ENCODE measurements at regions not wholly inside any gene's neighbourhood (a gene's known extent, or its start where the extent isn't known, plus 50 kb on each side); places are given as distances from the start of the nearest gene placed in this dataset.

DNA sequence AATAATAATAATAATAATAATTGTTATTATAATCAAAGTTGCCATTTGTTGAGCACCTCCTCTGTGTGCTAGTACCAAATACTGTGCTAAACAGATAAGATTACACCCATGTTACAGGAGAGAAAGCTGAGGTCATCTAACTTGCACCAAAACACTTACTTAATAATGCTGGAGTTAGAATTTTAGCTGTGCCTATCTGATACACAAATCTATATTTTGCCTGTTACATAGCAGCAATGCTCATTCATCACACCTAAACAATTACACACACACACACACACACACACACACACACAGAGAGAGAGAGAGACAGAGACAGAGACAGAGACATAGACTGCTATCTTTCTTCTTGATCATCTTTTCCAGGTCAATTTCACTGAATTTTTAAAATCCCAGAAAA lies 170.9 kb upstream of the KLF3 start:
- no peaks in the 10 kb centered on the region for H3K27me3 ChIP-seq
- no peaks in the 10 kb centered on the region for H3K36me3 ChIP-seq (replicated peaks in 1 of 2; ENCODE audit: insufficient read depth in 1 of 2, low read depth in 2 of 2)
- no peaks in the 10 kb centered on the region for H3K9me3 ChIP-seq
- peaks cover 9% of the 10 kb centered on the region for H3K4me1 ChIP-seq
- ATAC-seq, result no peak
- H3K4me3 ChIP-seq, result no peak overlapping the region
- TF ChIP-seq, protein P1, sequence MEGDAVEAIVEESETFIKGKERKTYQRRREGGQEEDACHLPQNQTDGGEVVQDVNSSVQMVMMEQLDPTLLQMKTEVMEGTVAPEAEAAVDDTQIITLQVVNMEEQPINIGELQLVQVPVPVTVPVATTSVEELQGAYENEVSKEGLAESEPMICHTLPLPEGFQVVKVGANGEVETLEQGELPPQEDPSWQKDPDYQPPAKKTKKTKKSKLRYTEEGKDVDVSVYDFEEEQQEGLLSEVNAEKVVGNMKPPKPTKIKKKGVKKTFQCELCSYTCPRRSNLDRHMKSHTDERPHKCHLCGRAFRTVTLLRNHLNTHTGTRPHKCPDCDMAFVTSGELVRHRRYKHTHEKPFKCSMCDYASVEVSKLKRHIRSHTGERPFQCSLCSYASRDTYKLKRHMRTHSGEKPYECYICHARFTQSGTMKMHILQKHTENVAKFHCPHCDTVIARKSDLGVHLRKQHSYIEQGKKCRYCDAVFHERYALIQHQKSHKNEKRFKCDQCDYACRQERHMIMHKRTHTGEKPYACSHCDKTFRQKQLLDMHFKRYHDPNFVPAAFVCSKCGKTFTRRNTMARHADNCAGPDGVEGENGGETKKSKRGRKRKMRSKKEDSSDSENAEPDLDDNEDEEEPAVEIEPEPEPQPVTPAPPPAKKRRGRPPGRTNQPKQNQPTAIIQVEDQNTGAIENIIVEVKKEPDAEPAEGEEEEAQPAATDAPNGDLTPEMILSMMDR (IDR thresholded peaks at IDR 0.05), result no peak
- TF ChIP-seq POLR2A (IDR thresholded peaks at IDR 0.05), result no peak
- DNase-seq, result no peak
- no peak overlapping the region for H3K27ac ChIP-seq
- intact Hi-C loops (cut with DNase I), result no loop called here

DNA sequence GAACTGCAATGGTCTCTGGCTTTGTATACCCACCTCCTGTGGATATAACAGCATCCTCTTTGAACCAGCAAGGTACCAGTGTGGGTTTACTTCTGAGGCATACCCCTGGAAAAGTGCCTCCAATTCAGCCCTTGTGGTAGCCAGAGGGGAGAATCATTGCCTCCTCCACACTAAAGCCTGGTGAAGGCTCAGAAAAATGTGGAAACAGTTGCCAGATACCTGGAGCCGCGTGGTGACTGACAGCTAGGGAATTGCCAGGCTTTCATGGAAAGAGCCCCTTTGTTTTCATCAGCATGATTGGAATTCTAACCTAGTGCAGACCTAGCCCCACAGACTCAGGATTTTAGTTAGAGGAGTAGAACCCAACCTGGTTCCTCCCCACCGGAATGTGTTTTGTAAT lies 168.6 kb upstream of the KLF3 start:
- Histone ChIP-seq H3K27ac (no peak overlapping the region), H3K4me3 (no peak overlapping the region), H3K36me3 (replicated peaks in 1 of 2; ENCODE audit: insufficient read depth in 1 of 2, low read depth in 2 of 2) (no peaks in the 10 kb centered on the region), H3K9me3 (no peaks in the 10 kb centered on the region), H3K27me3 (no peaks in the 10 kb centered on the region), H3K4me1 (peaks cover 3% of the 10 kb centered on the region)
- intact Hi-C loops (cut with DNase I), result no loop called here
- ATAC-seq, result no peak
- TF ChIP-seq, protein P1 (IDR thresholded peaks at IDR 0.05), result no peak
- no peak for TF ChIP-seq POLR2A (IDR thresholded peaks at IDR 0.05)
- WGBS, 2 donors, result 74 to 90% methylated on average over 3 of the region's 3 CpGs
- DNase-seq, result no peak

DNA sequence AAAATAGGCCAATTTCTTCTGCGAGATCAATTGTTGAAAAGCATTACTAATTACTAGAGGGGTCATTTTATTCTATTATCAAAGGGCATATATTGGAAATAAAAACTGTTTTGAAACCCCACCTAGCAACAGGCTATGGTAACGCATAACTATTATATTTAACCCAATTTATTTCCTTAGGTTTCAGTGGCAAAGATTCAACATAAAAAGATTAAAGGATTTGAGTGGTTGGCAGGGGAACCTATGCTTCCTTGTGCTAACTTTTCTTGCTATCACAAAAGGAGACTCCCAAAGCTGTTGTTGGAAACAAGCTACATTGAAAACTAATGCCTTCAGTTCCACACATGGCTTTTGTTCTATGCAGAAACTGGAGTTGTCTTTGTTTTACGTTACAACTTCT lies 166.9 kb upstream of the KLF3 start:
- H3K36me3 ChIP-seq (replicated peaks in 1 of 2; ENCODE audit: insufficient read depth in 1 of 2, low read depth in 2 of 2), result no peaks in the 10 kb centered on the region
- H3K27ac ChIP-seq, result no peak overlapping the region
- no peak for DNase-seq
- no peak overlapping the region for H3K4me3 ChIP-seq
- H3K27me3 ChIP-seq, result no peaks in the 10 kb centered on the region
- H3K9me3 ChIP-seq, result no peaks in the 10 kb centered on the region
- H3K4me1 ChIP-seq, result no peaks in the 10 kb centered on the region
- ATAC-seq, result no peak
- WGBS, 2 donors, result 91 to 93% methylated on average over 3 of the region's 3 CpGs
- intact Hi-C loops (cut with DNase I), result no loop called here
- TF ChIP-seq, protein P1 (IDR thresholded peaks at IDR 0.05), result no peak
- no peak for TF ChIP-seq POLR2A (IDR thresholded peaks at IDR 0.05)

DNA sequence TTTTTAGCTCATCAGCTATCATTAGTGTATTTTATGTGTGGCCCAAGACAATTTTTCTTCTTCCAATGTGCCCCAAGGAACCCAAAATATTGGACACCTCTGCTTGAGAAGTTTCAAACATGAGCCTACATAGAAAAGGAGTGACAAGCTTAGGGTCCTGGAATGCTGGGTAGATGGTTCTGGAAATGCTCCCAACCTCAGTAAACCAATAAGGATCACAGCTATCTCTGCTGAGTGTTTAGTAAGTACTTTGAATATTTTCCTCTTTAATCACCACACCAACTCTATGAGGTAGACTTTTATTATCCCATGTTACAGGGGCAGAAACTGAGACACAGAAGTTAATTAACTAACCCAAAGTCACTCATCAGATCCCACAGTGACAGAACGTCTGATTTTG lies 164.9 kb upstream of the KLF3 start:
- DNase-seq, result no peak
- Histone ChIP-seq H3K36me3 (replicated peaks in 1 of 2; ENCODE audit: insufficient read depth in 1 of 2, low read depth in 2 of 2) (no peaks in the 10 kb centered on the region), H3K27ac (no peak overlapping the region), H3K9me3 (no peaks in the 10 kb centered on the region), H3K4me1 (no peaks in the 10 kb centered on the region), H3K27me3 (no peaks in the 10 kb centered on the region), H3K4me3 (no peak overlapping the region)
- TF ChIP-seq POLR2A (IDR thresholded peaks at IDR 0.05), result no peak
- TF ChIP-seq, protein P1 (IDR thresholded peaks at IDR 0.05), result no peak
- intact Hi-C loops (cut with DNase I), result no loop called here
- 50 to 60% methylated on average over 1 of the region's 1 CpG for WGBS, 2 donors
- no peak for ATAC-seq

DNA sequence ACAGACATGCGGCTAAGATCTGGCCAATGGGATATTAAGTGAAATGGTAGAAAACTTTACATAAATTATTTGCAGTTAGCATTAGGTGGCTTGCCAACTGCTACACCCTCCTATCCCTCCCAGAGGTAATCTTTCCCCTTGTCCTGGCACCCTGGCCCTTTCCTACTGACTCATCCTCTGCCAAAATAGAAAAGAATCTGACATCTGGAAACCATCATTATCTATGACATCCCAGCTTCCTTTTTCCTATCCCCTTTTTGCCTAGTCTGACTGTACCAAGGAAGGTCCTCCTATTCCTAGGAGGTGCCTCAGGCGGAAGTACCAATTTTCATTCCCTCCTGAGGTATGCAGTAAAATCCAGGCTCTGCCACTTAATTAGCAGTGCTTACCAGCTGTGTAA lies 163.6 kb upstream of the KLF3 start:
- intact Hi-C loops (cut with DNase I), result no loop called here
- DNase-seq (no peak), ATAC-seq (no peak)
- Histone ChIP-seq H3K9me3 (no peaks in the 10 kb centered on the region), H3K36me3 (replicated peaks in 1 of 2; ENCODE audit: insufficient read depth in 1 of 2, low read depth in 2 of 2) (no peaks in the 10 kb centered on the region), H3K27me3 (no peaks in the 10 kb centered on the region), H3K4me3 (no peak overlapping the region), H3K4me1 (no peaks in the 10 kb centered on the region), H3K27ac (no peak overlapping the region)
- WGBS, 2 donors, result 97 to 98% methylated on average over 2 of the region's 2 CpGs
- no peak for TF ChIP-seq POLR2A (IDR thresholded peaks at IDR 0.05)
- TF ChIP-seq, protein P1 (IDR thresholded peaks at IDR 0.05), result no peak
